ENCODE measurements at regions not wholly inside any gene's neighbourhood (a gene's known extent, or its start where the extent isn't known, plus 50 kb on each side); places are given as distances from the start of the nearest gene placed in this dataset.

- DNase-seq, result no peak
Measured at GRCh38 chr2:71860381-71860926, 287.2 kb downstream of the CYP26B1 start.

DNA sequence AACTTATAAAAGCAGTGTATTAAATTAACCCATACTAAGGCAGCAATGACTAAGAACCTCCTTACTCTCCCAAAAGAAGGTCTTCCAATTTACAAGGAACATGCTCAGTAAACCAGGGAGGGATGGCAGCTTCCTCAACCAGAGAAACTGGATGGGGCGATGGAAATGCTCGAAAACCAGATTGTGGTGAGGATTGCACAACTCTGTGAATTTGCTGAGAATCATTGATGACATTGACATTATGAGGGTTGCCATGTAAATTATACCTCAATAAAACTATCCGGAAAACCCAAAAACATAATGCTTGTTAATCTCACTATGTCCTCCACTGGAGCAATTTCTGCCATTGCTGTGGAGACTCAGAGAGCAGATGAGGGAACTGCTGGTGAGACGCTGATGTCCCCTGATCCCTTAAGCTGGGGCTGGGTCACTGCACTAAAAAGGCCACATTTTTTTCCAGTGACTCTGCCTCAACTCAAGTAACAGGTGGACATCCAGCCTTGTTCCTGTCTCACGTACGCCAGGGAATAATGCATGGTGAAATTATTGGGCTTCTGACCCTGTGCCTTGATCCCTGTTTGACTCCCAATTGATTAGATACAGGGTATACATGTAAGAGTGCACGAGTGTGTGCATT lies 288.3 kb downstream of the CYP26B1 start:
- no peak for DNase-seq

DNA sequence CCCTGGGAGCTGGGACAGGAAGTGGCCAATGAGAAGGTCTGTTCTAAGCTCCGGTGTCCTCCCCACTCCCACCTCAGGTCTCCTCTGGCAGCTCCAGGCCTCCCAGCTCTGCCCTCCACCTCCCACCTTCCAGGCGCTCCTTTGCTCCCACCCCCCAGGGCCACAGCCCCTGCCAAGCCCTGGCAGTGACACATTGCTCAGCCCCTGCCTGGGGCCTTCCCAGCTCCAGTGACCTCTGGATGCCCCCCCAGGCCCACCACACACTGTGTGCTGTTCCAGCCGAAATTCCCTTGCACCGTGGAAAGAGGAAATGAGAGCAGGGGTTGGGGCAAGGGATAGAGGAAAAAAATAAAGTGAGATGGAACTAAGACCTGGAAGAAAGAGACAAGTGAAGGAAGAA lies 289.6 kb downstream of the CYP26B1 start:
- no peak for DNase-seq

DNA sequence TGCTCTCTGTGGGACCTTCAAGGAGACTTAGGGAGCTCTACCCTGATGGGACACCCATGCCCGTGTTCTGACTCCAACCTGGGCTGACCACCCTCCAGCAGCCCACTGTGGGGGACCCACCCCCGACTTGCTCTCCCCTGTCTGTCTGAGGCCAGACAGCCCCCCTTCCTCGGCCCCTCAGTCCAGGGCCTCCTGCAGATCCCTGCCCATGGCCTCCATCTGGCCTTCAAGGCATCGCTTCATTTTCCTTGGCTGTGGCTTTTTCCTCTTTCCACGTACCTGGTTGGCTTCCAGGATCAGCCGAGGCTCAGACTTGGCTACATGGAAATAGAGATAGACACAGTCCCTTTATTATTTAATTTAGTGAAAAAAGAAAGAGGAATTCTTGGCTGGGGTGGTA lies 290.0 kb downstream of the CYP26B1 start:
- DNase-seq, result no peak

GRCh38 chr2:71856773-71857525 lies 290.7 kb downstream of the CYP26B1 start:
- DNase-seq, result no peak

DNA sequence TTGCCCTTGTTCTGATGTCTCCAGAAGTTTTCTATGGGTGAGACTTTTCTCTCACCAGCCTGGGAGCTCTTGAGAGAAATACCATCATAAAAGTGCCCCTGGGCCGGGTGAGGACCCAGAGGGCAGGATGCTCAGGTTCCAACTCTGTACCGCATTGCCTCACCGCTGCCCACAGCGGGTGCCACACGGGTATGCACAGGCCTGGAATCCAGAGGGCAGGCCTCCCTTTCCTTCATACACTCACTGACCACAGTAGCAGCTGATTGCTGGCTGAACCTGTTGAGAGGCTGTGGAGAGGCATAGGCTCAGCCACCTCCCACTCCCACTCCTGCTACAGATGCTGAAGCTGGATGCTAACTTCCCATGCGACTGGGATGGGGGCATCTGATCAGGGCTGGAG lies 293.8 kb downstream of the CYP26B1 start:
- DNase-seq, result no peak

DNA sequence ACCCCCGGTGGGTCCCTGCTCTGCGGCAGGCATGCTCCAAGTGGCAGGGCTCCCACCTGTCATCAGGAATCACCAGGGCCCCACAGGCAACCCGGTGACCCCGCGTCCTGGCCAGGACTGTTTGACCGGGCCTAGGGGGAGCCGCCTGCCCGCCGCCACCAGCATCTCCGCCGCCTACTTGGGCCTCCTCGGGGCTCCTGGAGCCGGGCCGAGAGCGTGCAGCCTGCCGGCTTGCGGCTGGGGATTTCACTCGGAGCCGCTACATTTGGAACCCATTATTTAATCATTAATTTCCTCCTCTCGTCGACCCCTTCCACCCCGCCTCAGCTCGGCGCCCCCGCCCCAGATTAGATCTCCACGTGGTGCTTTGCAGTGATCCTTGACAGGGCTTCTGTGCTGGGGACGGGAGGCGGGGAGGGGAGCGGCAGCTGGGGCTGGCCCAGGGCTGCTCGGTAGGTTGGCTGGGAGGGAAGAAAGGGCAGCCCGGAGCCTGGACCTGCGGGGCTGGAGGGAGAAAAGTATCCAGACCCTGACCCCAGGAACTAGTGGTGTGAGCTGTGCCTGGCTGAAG lies 295.4 kb downstream of the CYP26B1 start:
- no peak for DNase-seq

GRCh38 chr2:71851094-71851750 lies 296.4 kb downstream of the CYP26B1 start:
- DNase-seq, result no peak

DNA sequence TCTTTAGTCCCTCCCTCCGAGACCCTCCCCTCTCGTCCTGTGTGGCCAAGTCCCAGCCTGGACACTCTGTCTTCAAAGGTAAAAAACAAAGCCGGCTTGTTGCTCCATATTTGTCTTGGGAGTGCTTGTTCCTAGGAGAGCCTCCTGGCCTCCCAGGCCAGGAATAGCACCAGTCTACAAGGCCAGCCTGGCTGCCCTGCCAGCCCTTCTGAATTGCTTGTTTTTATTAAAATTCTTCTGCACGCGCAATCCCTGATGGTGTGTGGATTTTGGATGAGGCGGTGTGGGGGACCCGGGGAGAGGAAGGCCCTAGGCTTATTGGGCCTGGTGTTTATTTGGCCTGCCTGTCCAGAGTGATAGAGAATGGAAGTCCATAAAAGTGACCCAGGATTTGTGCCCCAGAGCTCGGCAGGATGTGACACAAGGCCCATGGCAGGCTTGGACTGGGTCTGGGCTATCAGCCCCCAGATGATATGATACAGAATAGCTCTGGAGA lies 297.3 kb downstream of the CYP26B1 start:
- DNase-seq, result no peak

GRCh38 chr2:71849607-71850305 lies 297.9 kb downstream of the CYP26B1 start:
- DNase-seq, result no peak

GRCh38 chr2:71849111-71849510 lies 298.6 kb downstream of the CYP26B1 start:
- no peak for DNase-seq

DNA sequence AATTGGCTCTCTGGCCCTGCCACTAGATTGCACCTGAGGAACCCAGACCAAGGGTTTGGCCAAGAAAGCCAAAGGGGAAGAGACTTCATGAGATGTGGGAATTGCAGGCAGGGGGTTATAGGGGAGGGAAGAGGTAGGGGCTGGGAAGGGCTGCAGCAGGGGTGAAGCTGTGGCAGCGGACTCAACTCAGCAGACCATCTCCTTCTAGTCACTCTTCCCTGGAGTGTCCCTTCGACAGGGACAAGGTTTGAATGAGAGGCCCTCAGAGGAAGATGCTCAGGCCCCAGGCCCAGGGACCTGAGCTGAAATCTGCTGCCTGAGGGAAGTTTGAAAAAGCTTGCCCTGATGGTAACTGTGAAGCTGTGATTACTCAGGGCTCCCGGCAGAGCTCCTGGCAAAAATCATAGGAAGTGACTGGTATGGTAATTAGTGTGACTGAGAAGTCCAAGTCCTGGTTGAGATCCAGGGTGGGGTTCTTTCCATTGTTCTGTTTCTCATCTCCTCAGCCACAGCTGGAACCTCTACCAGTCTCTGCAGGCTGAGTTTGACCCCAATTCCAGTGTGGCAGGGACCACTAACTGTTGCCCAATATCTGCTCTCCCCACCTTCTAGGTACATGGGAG lies 300.9 kb downstream of the CYP26B1 start:
- DNase-seq, result no peak

DNA sequence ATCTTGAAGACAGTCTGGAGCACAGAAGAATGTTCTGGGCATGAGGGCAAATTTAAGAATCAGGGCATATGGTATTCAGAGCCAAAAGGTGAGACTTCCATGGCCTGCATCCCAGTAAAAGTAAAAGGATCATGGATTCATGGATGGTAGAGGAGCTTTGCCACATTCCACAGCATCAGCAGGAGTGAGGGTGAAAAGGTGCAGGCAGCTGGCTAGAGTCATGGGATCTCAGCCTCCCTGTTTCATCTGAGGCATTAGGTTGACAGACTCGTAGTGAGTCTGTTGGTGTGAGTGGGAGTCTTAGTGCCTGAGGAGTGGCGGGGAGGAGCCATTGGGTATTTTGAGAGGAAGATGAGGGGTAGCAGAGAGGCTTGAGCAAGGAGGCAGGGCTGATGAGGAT lies 301.6 kb downstream of the CYP26B1 start:
- DNase-seq, result no peak

- no peak for DNase-seq
Measured at GRCh38 chr2:71844967-71845366, 302.7 kb downstream of the CYP26B1 start.

DNA sequence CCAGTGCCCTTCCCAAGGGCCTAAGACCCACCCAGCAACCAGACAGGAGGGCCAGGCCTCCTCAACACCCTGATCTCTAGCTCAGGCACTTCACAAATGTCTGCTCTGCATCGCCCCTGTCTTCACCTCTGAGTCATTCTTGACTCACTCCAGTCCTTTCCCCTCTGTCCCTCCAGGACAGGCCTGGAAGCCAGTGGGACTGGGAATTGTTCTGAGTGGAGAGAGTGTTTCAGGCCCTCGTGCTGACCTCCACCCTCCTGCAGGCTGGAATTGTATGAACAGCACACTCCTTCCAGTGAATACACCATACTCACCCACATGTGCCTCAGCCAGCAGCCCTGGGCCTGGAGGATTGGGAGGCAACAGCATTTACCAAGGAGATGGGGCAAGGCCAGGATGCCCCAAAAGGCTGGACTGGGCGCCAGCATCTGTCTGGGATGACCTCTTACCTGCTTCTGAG lies 304.2 kb downstream of the CYP26B1 start:
- DNase-seq, result no peak

- no peak for DNase-seq
Measured at GRCh38 chr2:71842744-71843143, 304.9 kb downstream of the CYP26B1 start.

GRCh38 chr2:71839826-71840225 lies 307.8 kb downstream of the CYP26B1 start:
- DNase-seq, result no peak

DNA sequence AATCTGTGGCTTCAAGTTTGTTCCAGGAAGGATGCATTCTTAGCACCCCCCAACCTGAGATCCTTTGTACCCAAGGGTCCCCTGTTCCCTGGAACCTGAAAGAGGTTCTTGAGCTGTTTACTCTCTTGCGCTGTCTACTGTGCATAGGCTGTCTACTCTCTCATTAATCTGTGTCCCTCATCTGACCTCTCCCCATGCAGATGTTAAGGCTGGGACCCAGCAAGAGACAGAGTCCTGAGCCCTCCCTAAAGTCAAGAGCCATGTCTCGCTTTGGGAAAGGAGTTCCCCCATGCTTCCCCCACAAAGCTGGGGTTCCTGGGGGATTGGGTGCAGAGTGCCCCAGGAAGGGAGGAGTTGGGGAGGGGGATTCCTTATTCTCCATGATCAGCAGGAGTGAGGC lies 312.9 kb downstream of the CYP26B1 start:
- DNase-seq, result no peak

DNA sequence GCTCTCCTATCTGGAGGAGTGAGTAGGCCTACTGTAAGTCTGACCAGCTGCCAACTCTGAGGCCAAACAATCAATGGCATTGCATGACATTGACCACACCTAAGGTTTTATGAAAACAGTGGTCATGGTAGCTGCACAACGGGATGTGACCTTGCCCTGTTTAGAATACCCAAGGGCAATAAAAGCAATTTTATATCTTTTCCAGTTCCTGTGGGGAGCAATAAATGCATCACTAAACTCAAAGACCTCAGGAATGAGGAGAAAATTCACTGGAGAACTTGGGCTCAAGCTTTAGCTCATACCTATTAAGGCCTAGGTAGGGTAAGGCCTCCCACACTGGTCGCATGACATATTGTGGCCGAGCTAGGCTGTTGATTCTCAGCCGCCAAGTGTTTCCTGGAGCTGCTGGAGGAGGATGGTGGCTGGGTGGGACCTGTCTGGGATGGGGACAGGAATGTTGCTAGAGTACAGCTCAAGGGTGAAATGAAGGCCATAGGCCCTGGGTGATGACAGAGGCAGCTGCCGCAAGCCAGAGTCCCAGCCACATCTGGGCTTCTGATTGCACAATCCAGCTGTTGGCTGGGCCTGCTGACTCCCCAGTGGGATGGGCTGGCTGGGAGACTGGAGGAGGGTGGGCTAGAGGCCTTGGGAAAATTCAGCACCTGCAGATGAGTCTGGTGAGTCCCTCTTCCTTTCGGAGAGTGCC lies 313.7 kb downstream of the CYP26B1 start:
- DNase-seq, result no peak

DNA sequence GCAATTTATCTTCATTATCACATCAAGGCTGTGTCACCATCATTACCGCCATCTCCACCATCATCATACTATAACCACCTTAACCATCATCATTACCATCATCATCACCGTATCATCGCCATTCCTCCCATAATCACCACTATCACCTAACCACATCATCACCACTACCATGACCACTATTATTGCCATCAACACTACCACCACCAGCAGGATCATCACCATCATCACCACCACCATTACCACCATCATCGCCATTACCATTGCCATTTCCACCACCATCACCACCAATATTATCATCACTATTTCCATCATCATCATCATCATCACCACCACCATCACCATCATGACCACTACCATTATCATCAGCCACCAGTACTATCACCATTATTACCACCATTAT lies 314.4 kb downstream of the CYP26B1 start:
- no peak for DNase-seq

- no peak for DNase-seq
Measured at GRCh38 chr2:71832844-71833243, 314.8 kb downstream of the CYP26B1 start.

- DNase-seq, result no peak
Measured at GRCh38 chr2:71832388-71832787, 315.3 kb downstream of the CYP26B1 start.

Data from SIG-M5 (cell line).